CD14-positive monocyte (primary cell): ENCODE measurements at regions not wholly inside any gene's neighbourhood (a gene's known extent, or its start where the extent isn't known, plus 50 kb on each side); places are given as distances from the start of the nearest gene placed in this dataset.

Experiments
- DNase-seq, 3 donors: peaks; one replicate each; pipeline ENCODE4 v3.0.0-alpha.2; 2011 to 2022
- H2AFZ ChIP-seq: 2 replicates; pipeline ENCODE4 v1.6.0; 2012; ENCODE audit warnings: mild to moderate bottlenecking, low read depth, low read length, inconsistent platforms; ENCODE audit not compliant: insufficient read depth, poor library complexity, severe bottlenecking
- H3K27ac ChIP-seq, 2 donors: 1 replicate in 1 of 2; 2 replicates in 1 of 2; pipeline ENCODE4 v1.5.1; 2012 to 2013; ENCODE audit warnings: low read length in 2 of 2, control low read depth in 1 of 2, inconsistent platforms in 1 of 2, low read depth in 1 of 2, mild to moderate bottlenecking in 1 of 2
- H3K27me3 ChIP-seq, 2 donors: one replicate each; pipeline versions ENCODE4 v1.6.0 to v1.6.1; 2011 to 2013; ENCODE audit warnings: low read length in 2 of 2; ENCODE audit not compliant: control insufficient read depth in 2 of 2, insufficient read depth in 2 of 2
- H3K36me3 ChIP-seq, 2 donors: replicated peaks in 1 of 2; 1 replicate in 1 of 2; 2 replicates in 1 of 2; pipeline versions ENCODE4 v1.5.1 to v1.6.1; 2012 to 2013; ENCODE audit warnings: low read length in 2 of 2, control low read depth in 1 of 2, inconsistent platforms in 1 of 2, mild to moderate bottlenecking in 1 of 2; ENCODE audit not compliant: insufficient read depth in 2 of 2, control insufficient read depth in 1 of 2
- H3K4me1 ChIP-seq, 2 donors: 1 replicate in 1 of 2; 2 replicates in 1 of 2; pipeline versions ENCODE4 v1.5.1 to v1.6.1; 2012 to 2013; ENCODE audit warnings: low read length in 2 of 2, control low read depth in 1 of 2, inconsistent platforms in 1 of 2, mild to moderate bottlenecking in 1 of 2, moderate library complexity in 1 of 2; ENCODE audit not compliant: insufficient read depth in 2 of 2, control insufficient read depth in 1 of 2
- H3K4me2 ChIP-seq: replicated peaks from 2 replicates; pipeline ENCODE3; 2012; ENCODE audit warnings: low read length, moderate library complexity, mild to moderate bottlenecking; ENCODE audit not compliant: poor library complexity, severe bottlenecking; ENCODE audit errors: extremely low read depth
- H3K4me3 ChIP-seq, 3 experiments: fragments of 200-600 bp in 1 of 3; sonication (generic) in 1 of 3; replicated peaks in 1 of 3; 1 replicate in 2 of 3; 2 replicates in 1 of 3; pipeline ENCODE4 v1.5.1; 2011 to 2013; ENCODE audit warnings: low read length in 3 of 3, mild to moderate bottlenecking in 3 of 3, control low read depth in 2 of 3, low read depth in 2 of 3, inconsistent platforms in 1 of 3, moderate library complexity in 1 of 3
- H3K79me2 ChIP-seq: 2 replicates; pipeline ENCODE4 v1.6.0; 2012; ENCODE audit warnings: mild to moderate bottlenecking, control low read depth, inconsistent platforms, low read length, moderate library complexity; ENCODE audit not compliant: insufficient read depth
- H3K9ac ChIP-seq: 2 replicates; pipeline ENCODE4 v1.6.0; 2017; ENCODE audit warnings: low read length, mild to moderate bottlenecking; ENCODE audit not compliant: insufficient read depth, poor library complexity, severe bottlenecking
- H3K9me3 ChIP-seq, 2 donors: replicated peaks in 1 of 2; 1 replicate in 1 of 2; 2 replicates in 1 of 2; pipeline versions ENCODE4 v1.5.1 to v1.6.1; 2012 to 2013; ENCODE audit warnings: low read length in 2 of 2, control low read depth in 1 of 2; ENCODE audit not compliant: control insufficient read depth in 1 of 2, insufficient read depth in 1 of 2
- H4K20me1 ChIP-seq: 2 replicates; pipeline ENCODE4 v1.6.0; 2012; ENCODE audit warnings: mild to moderate bottlenecking, low read length, control low read depth, moderate library complexity; ENCODE audit not compliant: insufficient read depth
- H3K27ac Mint-ChIP-seq, 7 donors: one replicate each; pipeline ENCODE4 v1.8.0; 2020; ENCODE audit warnings: mild to moderate bottlenecking in 7 of 7, mixed read lengths in 7 of 7, moderate library complexity in 6 of 7, inconsistent platforms in 2 of 7
- H3K27me3 Mint-ChIP-seq, 3 donors: one replicate each; pipeline ENCODE4 v1.8.0; 2021 to 2022; ENCODE audit warnings: low read depth in 3 of 3, mild to moderate bottlenecking in 3 of 3, mixed read lengths in 3 of 3, moderate library complexity in 3 of 3, inconsistent platforms in 1 of 3
- H3K36me3 Mint-ChIP-seq, 2 donors: one replicate each; pipeline ENCODE4 v1.8.0; 2020; ENCODE audit warnings: mixed read lengths in 2 of 2, inconsistent platforms in 1 of 2, mild to moderate bottlenecking in 1 of 2
- H3K4me1 Mint-ChIP-seq: one replicate; pipeline ENCODE4 v1.8.0; 2020; ENCODE audit warnings: mild to moderate bottlenecking, mixed read lengths
- H3K4me3 Mint-ChIP-seq, 2 donors: one replicate each; pipeline ENCODE4 v1.8.0; 2020; ENCODE audit warnings: mild to moderate bottlenecking in 2 of 2, mixed read lengths in 2 of 2, moderate library complexity in 1 of 2
- H3K9me3 Mint-ChIP-seq, 7 donors: one replicate each; pipeline ENCODE4 v1.8.0; 2020 to 2022; ENCODE audit warnings: mixed read lengths in 7 of 7, mild to moderate bottlenecking in 6 of 7, moderate library complexity in 6 of 7, inconsistent platforms in 2 of 7
- WGBS: methylation state at CpG from one replicate; pipeline ENCODE4 v1.1.5; 2013; ENCODE audit warnings: missing lambda C conversion rate; ENCODE audit not compliant: insufficient coverage; 5-methylcytosine and 5-hydroxymethylcytosine counted together
- intact Hi-C, 2 donors: fragments of 100-400 bp; cut with micrococcal nuclease; formaldehyde crosslinking; loops; one replicate each; pipeline versions ENCODE4 v1.15.0 to v1.15.1; 2023
- TF ChIP-seq, protein P1 (sequence below): fragments of 200-600 bp; IDR thresholded peaks from one replicate; pipeline ENCODE4 v1.8.0; 2022; ENCODE audit warnings: antibody characterized with exemption, mild to moderate bottlenecking

DNA sequence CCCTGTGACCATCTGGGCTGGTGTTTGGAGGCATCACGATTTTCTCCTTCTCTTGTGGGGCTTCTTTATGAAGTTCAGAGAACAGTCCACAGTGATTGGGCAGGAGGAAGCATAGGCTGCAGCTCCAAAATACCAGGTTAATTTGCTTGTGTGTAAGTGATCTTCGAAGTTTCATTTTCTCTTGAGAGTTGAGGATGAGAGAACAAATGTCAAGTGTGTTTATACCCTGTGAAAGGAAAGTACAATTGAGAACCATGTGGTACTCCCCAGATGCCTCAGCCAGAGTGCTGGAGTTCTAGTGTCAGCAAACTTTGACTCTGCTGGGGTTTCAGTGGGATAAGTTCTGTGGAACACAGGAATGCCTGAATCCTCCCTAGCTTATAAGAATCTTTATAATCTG, 357.1 kb upstream of the CFAP20DC start:
- Mint-ChIP-seq H3K4me3 (no peak overlapping the region), H3K27me3 (peaks cover 0 to 7% (median 5%) of the 10 kb centered on the region in 3 donors), H3K36me3 (no peaks in the 10 kb centered on the region), H3K4me1 (no peaks in the 10 kb centered on the region), H3K27ac (no peak overlapping the region), H3K9me3 (no peaks in the 10 kb centered on the region)
- H2AFZ ChIP-seq: peak overlapping the region; percentile 4
- TF ChIP-seq, protein P1, sequence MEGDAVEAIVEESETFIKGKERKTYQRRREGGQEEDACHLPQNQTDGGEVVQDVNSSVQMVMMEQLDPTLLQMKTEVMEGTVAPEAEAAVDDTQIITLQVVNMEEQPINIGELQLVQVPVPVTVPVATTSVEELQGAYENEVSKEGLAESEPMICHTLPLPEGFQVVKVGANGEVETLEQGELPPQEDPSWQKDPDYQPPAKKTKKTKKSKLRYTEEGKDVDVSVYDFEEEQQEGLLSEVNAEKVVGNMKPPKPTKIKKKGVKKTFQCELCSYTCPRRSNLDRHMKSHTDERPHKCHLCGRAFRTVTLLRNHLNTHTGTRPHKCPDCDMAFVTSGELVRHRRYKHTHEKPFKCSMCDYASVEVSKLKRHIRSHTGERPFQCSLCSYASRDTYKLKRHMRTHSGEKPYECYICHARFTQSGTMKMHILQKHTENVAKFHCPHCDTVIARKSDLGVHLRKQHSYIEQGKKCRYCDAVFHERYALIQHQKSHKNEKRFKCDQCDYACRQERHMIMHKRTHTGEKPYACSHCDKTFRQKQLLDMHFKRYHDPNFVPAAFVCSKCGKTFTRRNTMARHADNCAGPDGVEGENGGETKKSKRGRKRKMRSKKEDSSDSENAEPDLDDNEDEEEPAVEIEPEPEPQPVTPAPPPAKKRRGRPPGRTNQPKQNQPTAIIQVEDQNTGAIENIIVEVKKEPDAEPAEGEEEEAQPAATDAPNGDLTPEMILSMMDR: no peak
- no peak overlapping the region for H3K4me2 ChIP-seq
- no peaks in the 10 kb centered on the region for H3K4me1 ChIP-seq
- H3K9ac ChIP-seq: no peak overlapping the region
- WGBS: 100% methylated on average over 1 of the region's 2 CpGs
- H3K27ac ChIP-seq: no peak overlapping the region
- intact Hi-C loops: no loop called here
- no peaks in the 10 kb centered on the region for H4K20me1 ChIP-seq
- no peak overlapping the region for H3K4me3 ChIP-seq
- no peaks in the 10 kb centered on the region for H3K79me2 ChIP-seq
- H3K27me3 ChIP-seq: no peaks in the 10 kb centered on the region
- no peaks in the 10 kb centered on the region for H3K36me3 ChIP-seq
- no peaks in the 10 kb centered on the region for H3K9me3 ChIP-seq
- DNase-seq: no peak

- Histone ChIP-seq H3K4me3 (no peak overlapping the region), H3K9ac (no peak overlapping the region), H3K27ac (no peak overlapping the region), H4K20me1 (no peaks in the 10 kb centered on the region), H3K79me2 (no peaks in the 10 kb centered on the region), H3K4me1 (no peaks in the 10 kb centered on the region), H2AFZ (no peak overlapping the region), H3K27me3 (no peaks in the 10 kb centered on the region), H3K9me3 (no peaks in the 10 kb centered on the region), H3K36me3 (no peaks in the 10 kb centered on the region), H3K4me2 (no peak overlapping the region)
- H3K36me3 Mint-ChIP-seq: no peaks in the 10 kb centered on the region
- H3K4me1 Mint-ChIP-seq: no peaks in the 10 kb centered on the region
- no peak for DNase-seq
- H3K27ac Mint-ChIP-seq: no peak overlapping the region
- peaks cover 0 to 7% (median 5%) of the 10 kb centered on the region in 3 donors for H3K27me3 Mint-ChIP-seq
- intact Hi-C loops: no loop called here
- H3K4me3 Mint-ChIP-seq: no peak overlapping the region
- TF ChIP-seq, protein P1: no peak
- WGBS: 83% methylated on average over 2 of the region's 8 CpGs
- peaks cover 0 to 9% (median 0%) of the 10 kb centered on the region in 7 donors for H3K9me3 Mint-ChIP-seq
These were observed 355.0 kb upstream of the CFAP20DC start for GRCh38 chr3:59404851-59405250.
